NCI-H146 treated with DMSO at 0.1 percent for 48 hours (cell line): ENCODE measurements at regions not wholly inside any gene's neighbourhood (a gene's known extent, or its start where the extent isn't known, plus 50 kb on each side); places are given as distances from the start of the nearest gene placed in this dataset.

Experiments
- DNase-seq: peaks from one replicate; lab custom pipeline; 2025; ENCODE audit not compliant: unreplicated experiment; lab: John Stamatoyannopoulos, UW

- DNase-seq: no peak
These were observed 439.1 kb downstream of the SHQ1 start for GRCh38 chr3:72408983-72409779.

- no peak for DNase-seq
These were observed 440.5 kb downstream of the SHQ1 start for GRCh38 chr3:72407766-72408165.

- no peak for DNase-seq
These were observed 442.2 kb downstream of the SHQ1 start for GRCh38 chr3:72405943-72406566.

GRCh38 chr3:72401005-72401545, 447.2 kb downstream of the SHQ1 start:
- no peak for DNase-seq

- DNase-seq: no peak
These were observed 449.5 kb downstream of the SHQ1 start for GRCh38 chr3:72398781-72399180.

GRCh38 chr3:72397586-72397985, 450.7 kb downstream of the SHQ1 start:
- DNase-seq: no peak

- no peak for DNase-seq
These were observed 451.3 kb downstream of the SHQ1 start for GRCh38 chr3:72396899-72397298.

GRCh38 chr3:72395776-72396311, 452.4 kb downstream of the SHQ1 start:
- DNase-seq: no peak

GRCh38 chr3:72393455-72393854, 454.8 kb downstream of the SHQ1 start:
- DNase-seq: no peak

- DNase-seq: no peak
These were observed 456.6 kb downstream of the SHQ1 start for GRCh38 chr3:72391659-72392058.

GRCh38 chr3:72390841-72391240, 457.4 kb downstream of the SHQ1 start:
- no peak for DNase-seq

GRCh38 chr3:72388644-72389043, 459.6 kb downstream of the SHQ1 start:
- no peak for DNase-seq

GRCh38 chr3:72388117-72388516, 460.1 kb downstream of the SHQ1 start:
- no peak for DNase-seq

GRCh38 chr3:72386327-72387000, 461.8 kb downstream of the SHQ1 start:
- no peak for DNase-seq

GRCh38 chr3:72385167-72385566, 463.1 kb downstream of the SHQ1 start:
- no peak for DNase-seq

- DNase-seq: no peak
These were observed 463.6 kb downstream of the SHQ1 start for GRCh38 chr3:72384602-72385001.

- no peak for DNase-seq
These were observed 464.4 kb downstream of the SHQ1 start for GRCh38 chr3:72383883-72384282.

- DNase-seq: no peak
These were observed 465.0 kb downstream of the SHQ1 start for GRCh38 chr3:72383230-72383629.

- DNase-seq: no peak
These were observed 465.8 kb downstream of the SHQ1 start for GRCh38 chr3:72382460-72382859.

GRCh38 chr3:72381584-72381983, 466.7 kb downstream of the SHQ1 start:
- DNase-seq: no peak

GRCh38 chr3:72380711-72381493, 467.3 kb downstream of the SHQ1 start:
- DNase-seq: no peak
